IMR-90 (cell line): ENCODE measurements at regions not wholly inside any gene's neighbourhood (a gene's known extent, or its start where the extent isn't known, plus 50 kb on each side); places are given as distances from the start of the nearest gene placed in this dataset.

ENCODE experiments used
- ATAC-seq: fragments of 200-7000 bp; cut with Tn5 transposase; 2 replicates; pipeline ENCODE4 v1.9.1; 2020; ENCODE audit warnings: low read depth, mild to moderate bottlenecking, moderate library complexity
- BruUV-seq: library from RNA; stranded (reverse); fragments of 400-500 nt; replicated peaks from 2 replicates; lab custom pipeline; 2021; lab: Mats Ljungman, UMichigan
- CTCF ChIA-PET: fragments of 300-600 bp; formaldehyde crosslinking; extraction: SDS; loops from one replicate; lab custom pipeline; 2021; ENCODE audit warnings: antibody characterized with exemption; lab: Yijun Ruan, JAX
- POLR2A ChIA-PET: fragments of 300-600 bp; sonication (Branson Sonifier 250); formaldehyde crosslinking; loops from one replicate; lab custom pipeline; 2022; ENCODE audit warnings: antibody characterized with exemption; ENCODE audit not compliant: unreplicated experiment; lab: Charles Lee
- DNase-seq: peaks from one replicate; pipeline ENCODE4 v3.0.0; 2013
- H2AFZ ChIP-seq: replicated peaks from 2 replicates; pipeline ENCODE3; 2013; ENCODE audit warnings: low read length, mild to moderate bottlenecking; ENCODE audit not compliant: poor library complexity
- H2AK5ac ChIP-seq: 2 replicates; pipeline ENCODE4 v1.6.1; 2013; ENCODE audit warnings: low read depth, low read length, inconsistent platforms
- H2AK9ac ChIP-seq: replicated peaks from 2 replicates; pipeline ENCODE3; 2013; ENCODE audit warnings: mild to moderate bottlenecking, low read depth, low read length, moderate library complexity; ENCODE audit not compliant: poor library complexity
- H2BK120ac ChIP-seq: 2 replicates; pipeline ENCODE4 v1.6.1; 2013; ENCODE audit warnings: low read depth, low read length, inconsistent platforms
- H2BK15ac ChIP-seq: 3 replicates; pipeline ENCODE4 v1.6.1; 2013; ENCODE audit warnings: low read depth, low read length, inconsistent platforms
- H2BK20ac ChIP-seq: 2 replicates; pipeline ENCODE4 v1.6.1; 2013; ENCODE audit warnings: low read depth, mild to moderate bottlenecking, inconsistent platforms, low read length, moderate library complexity
- H2BK5ac ChIP-seq: 2 replicates; pipeline ENCODE4 v1.6.1; 2013; ENCODE audit warnings: mild to moderate bottlenecking, low read depth, low read length, inconsistent platforms; ENCODE audit not compliant: poor library complexity, severe bottlenecking
- H3K14ac ChIP-seq: replicated peaks from 2 replicates; pipeline ENCODE4 v1.6.1; 2013; ENCODE audit warnings: low read depth, low read length, inconsistent platforms
- H3K18ac ChIP-seq: 2 replicates; pipeline ENCODE4 v1.6.1; 2013; ENCODE audit warnings: low read depth, low read length, control low read depth
- H3K23ac ChIP-seq: 2 replicates; pipeline ENCODE4 v1.6.1; 2013; ENCODE audit warnings: low read depth, low read length, inconsistent platforms
- H3K27ac ChIP-seq: 2 replicates; pipeline ENCODE4 v1.5.1; 2013; ENCODE audit warnings: mild to moderate bottlenecking, control low read depth, low read length; ENCODE audit not compliant: insufficient read depth
- H3K27me3 ChIP-seq: 2 replicates; pipeline ENCODE4 v1.6.1; 2013; ENCODE audit warnings: low read length; ENCODE audit not compliant: control insufficient read depth, insufficient read depth
- H3K36me3 ChIP-seq: 2 replicates; pipeline ENCODE4 v1.6.1; 2013; ENCODE audit warnings: low read length, mixed read lengths; ENCODE audit not compliant: control insufficient read depth, insufficient read depth
- H3K4ac ChIP-seq: 2 replicates; pipeline ENCODE4 v1.6.1; 2013; ENCODE audit warnings: low read depth, low read length, inconsistent platforms
- H3K4me1 ChIP-seq: 2 replicates; pipeline ENCODE4 v1.6.1; 2013; ENCODE audit warnings: low read length, mixed read lengths; ENCODE audit not compliant: control insufficient read depth, insufficient read depth
- H3K4me2 ChIP-seq: 2 replicates; pipeline ENCODE4 v1.6.1; 2013; ENCODE audit warnings: low read depth, mild to moderate bottlenecking, control low read depth, low read length, moderate library complexity
- H3K4me3 ChIP-seq: 2 replicates; pipeline ENCODE4 v1.5.1; 2013; ENCODE audit warnings: low read depth, mild to moderate bottlenecking, control low read depth, low read length, moderate library complexity; ENCODE audit not compliant: insufficient read depth
- H3K56ac ChIP-seq: 2 replicates; pipeline ENCODE4 v1.6.1; 2013; ENCODE audit warnings: low read length, inconsistent platforms; ENCODE audit not compliant: insufficient read depth; ENCODE audit errors: extremely low read depth
- H3K79me1 ChIP-seq, 2 experiments: 2 replicates each; pipeline ENCODE4 v1.6.1; 2013; ENCODE audit warnings: low read length in 2 of 2, inconsistent platforms in 1 of 2, low read depth in 1 of 2
- H3K9ac ChIP-seq: 2 replicates; pipeline ENCODE4 v1.6.1; 2013; ENCODE audit warnings: low read depth, low read length, control low read depth
- H3K9me1 ChIP-seq: 2 replicates; pipeline ENCODE4 v1.6.1; 2013; ENCODE audit warnings: low read length, inconsistent platforms; ENCODE audit not compliant: insufficient read depth
- H3K9me3 ChIP-seq: 2 replicates; pipeline ENCODE4 v1.6.1; 2013; ENCODE audit warnings: low read length; ENCODE audit not compliant: control insufficient read depth, insufficient read depth
- H4K20me1 ChIP-seq: 2 replicates; pipeline ENCODE4 v1.6.1; 2013; ENCODE audit warnings: low read length, inconsistent platforms; ENCODE audit not compliant: insufficient read depth
- H4K5ac ChIP-seq: 2 replicates; pipeline ENCODE4 v1.6.1; 2013; ENCODE audit warnings: mild to moderate bottlenecking, low read depth, low read length, control low read depth
- H4K8ac ChIP-seq, 2 experiments: 2 replicates each; pipeline ENCODE4 v1.6.1; 2013; ENCODE audit warnings: low read depth in 2 of 2, low read length in 2 of 2, control low read depth in 1 of 2, inconsistent platforms in 1 of 2
- H4K91ac ChIP-seq: 2 replicates; pipeline ENCODE4 v1.6.1; 2013; ENCODE audit warnings: low read depth, low read length, inconsistent platforms; ENCODE audit not compliant: insufficient read depth
- BHLHE40 ChIP-seq: fragments of 150-350 bp; IDR thresholded peaks from 2 replicates; pipeline ENCODE4 v1.6.1; 2016; ENCODE audit warnings: mild to moderate bottlenecking, low read depth, low read length
- CEBPB ChIP-seq: IDR thresholded peaks from 2 replicates; pipeline ENCODE4 v1.6.1; 2012; ENCODE audit warnings: low read depth, low read length, improper control_type of control experiment
- CHD1 ChIP-seq: IDR thresholded peaks from 2 replicates; pipeline ENCODE4 v1.6.1; 2012; ENCODE audit warnings: low read depth, low read length, improper control_type of control experiment
- CTCF ChIP-seq: conservative IDR thresholded peaks from 2 replicates; pipeline ENCODE4 v1.5.1; 2012; ENCODE audit warnings: mild to moderate bottlenecking, low read depth, low read length, improper control_type of control experiment
- ELK1 ChIP-seq: fragments of 150-350 bp; IDR thresholded peaks from 2 replicates; pipeline ENCODE4 v1.6.1; 2016; ENCODE audit warnings: low read depth, mild to moderate bottlenecking, low read length, moderate library complexity, borderline replicate concordance
- FOS ChIP-seq: fragments of 150-350 bp; IDR thresholded peaks from 2 replicates; pipeline ENCODE4 v1.6.1; 2016; ENCODE audit warnings: low read depth, low read length
- MAFK ChIP-seq: IDR thresholded peaks from 2 replicates; pipeline ENCODE4 v1.6.1; 2012; ENCODE audit warnings: low read depth, low read length, improper control_type of control experiment
- MAZ ChIP-seq: IDR thresholded peaks from 2 replicates; pipeline ENCODE4 v1.6.1; 2012; ENCODE audit warnings: low read depth, mild to moderate bottlenecking, low read length, improper control_type of control experiment, moderate library complexity, borderline replicate concordance
- MXI1 ChIP-seq: IDR thresholded peaks from 2 replicates; pipeline ENCODE4 v1.6.1; 2012; ENCODE audit warnings: low read depth, mild to moderate bottlenecking, low read length, moderate library complexity, borderline replicate concordance
- NFE2L2 ChIP-seq: fragments of 150-350 bp; IDR thresholded peaks from 2 replicates; pipeline ENCODE4 v1.6.1; 2016; ENCODE audit warnings: low read depth, mild to moderate bottlenecking, low read length
- POLR2A ChIP-seq: IDR thresholded peaks from 2 replicates; pipeline ENCODE4 v1.6.1; 2012; ENCODE audit warnings: mild to moderate bottlenecking, low read depth, low read length
- RAD21 ChIP-seq: IDR thresholded peaks from 2 replicates; pipeline ENCODE4 v1.6.1; 2012; ENCODE audit warnings: low read length, improper control_type of control experiment
- RCOR1 ChIP-seq: IDR thresholded peaks from 2 replicates; pipeline ENCODE4 v1.6.1; 2012; ENCODE audit warnings: mild to moderate bottlenecking, low read length, improper control_type of control experiment; ENCODE audit not compliant: insufficient replicate concordance
- RFX5 ChIP-seq: IDR thresholded peaks from 2 replicates; pipeline ENCODE4 v1.8.0; 2012; ENCODE audit warnings: low read depth, mild to moderate bottlenecking, low read length, moderate library complexity
- SMC3 ChIP-seq: fragments of 150-350 bp; IDR thresholded peaks from 2 replicates; pipeline ENCODE4 v1.6.1; 2016; ENCODE audit warnings: low read depth, mild to moderate bottlenecking, antibody characterized with exemption, low read length, moderate library complexity
- WGBS, 2 experiments: methylation state at CpG; one replicate each; pipeline versions ENCODE4 v1.1.5 to v1.1.7; 2013; ENCODE audit warnings: missing lambda C conversion rate in 2 of 2; ENCODE audit not compliant: insufficient read length in 1 of 2; ENCODE audit errors: extremely low coverage in 2 of 2; 5-methylcytosine and 5-hydroxymethylcytosine counted together
- dilution Hi-C: fragments of 300-500 bp; cut with HindIII; formaldehyde crosslinking; loops from one replicate; pipeline ENCODE4 v1.14.3; 2018; ENCODE audit warnings: low sequenced_read_pairs; ENCODE audit not compliant: unreplicated experiment
- in situ Hi-C: fragments of 300-500 bp; cut with MboI; formaldehyde crosslinking; loops from 3 replicates; pipeline ENCODE4 v1.14.3; 2019; ENCODE audit warnings: low sequenced_read_pairs, inconsistent platforms, mixed read lengths
- intact Hi-C: fragments of 100-400 bp; cut with micrococcal nuclease; formaldehyde crosslinking; loops from 2 replicates; pipeline ENCODE4 v1.10.0; 2022
- TF ChIP-seq, protein P1 (sequence below): fragments of 150-350 bp; IDR thresholded peaks from 2 replicates; pipeline ENCODE4 v1.6.1; 2017; ENCODE audit warnings: mild to moderate bottlenecking, antibody characterized with exemption, low read length, low read depth

DNA sequence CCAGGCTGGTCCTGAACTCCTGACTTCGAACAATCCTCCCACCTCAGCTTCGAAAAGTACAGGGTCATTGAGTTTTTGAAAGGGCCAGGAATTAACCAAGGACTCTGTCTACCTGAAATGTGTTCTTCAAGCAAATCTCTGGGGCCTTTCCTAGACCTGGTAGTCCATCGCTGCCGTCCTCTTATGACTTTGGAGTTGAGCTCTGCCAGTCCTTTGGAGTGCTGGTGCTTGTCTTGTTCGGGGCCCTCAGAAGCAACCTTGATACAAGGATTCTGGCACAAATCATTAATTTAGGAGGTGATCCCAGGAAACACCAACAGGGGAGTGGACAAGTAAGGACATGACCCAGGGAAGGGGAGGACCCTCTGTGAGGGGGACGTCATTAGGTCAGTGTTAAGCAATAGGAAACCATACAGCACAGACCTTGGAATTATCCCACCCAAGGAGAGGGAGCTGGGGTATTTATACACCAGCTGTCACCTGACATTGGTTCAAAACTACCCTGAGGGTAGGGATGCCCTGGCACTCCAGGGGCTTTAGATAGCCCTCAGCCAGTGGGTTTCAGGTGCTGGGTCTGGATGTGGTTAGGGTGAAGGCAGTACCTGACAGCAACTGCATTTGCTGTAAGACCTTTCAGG, 187.2 kb downstream of the FOXL1 start:
- no peak overlapping the region for H2AFZ ChIP-seq
- H4K20me1 ChIP-seq, result no peaks in the 10 kb centered on the region
- dilution Hi-C loops, result no loop called here
- no peak overlapping the region for H3K4me3 ChIP-seq
- no peaks in the 10 kb centered on the region for H3K79me1 ChIP-seq
- H3K36me3 ChIP-seq, result no peaks in the 10 kb centered on the region
- H3K9ac ChIP-seq, result no peak overlapping the region
- no peak overlapping the region for H2BK120ac ChIP-seq
- H4K8ac ChIP-seq, result no peak overlapping the region
- DNase-seq, result no peak
- no peak overlapping the region for H3K14ac ChIP-seq
- H2BK15ac ChIP-seq, result no peak overlapping the region
- H4K91ac ChIP-seq, result no peak overlapping the region
- ChIA-PET CTCF (interaction anchor here (0.7 kb wide), 1 partner anchor 190 kb away, joined by 3 read pairs; no protein-coding TSS in a partner anchor), POLR2A (no interaction called here)
- H3K23ac ChIP-seq, result no peak overlapping the region
- no peak for TF ChIP-seq CHD1
- TF ChIP-seq MAZ, result no peak
- TF ChIP-seq NFE2L2, result no peak
- TF ChIP-seq RFX5, result no peak
- no peak for TF ChIP-seq POLR2A
- no peak for TF ChIP-seq FOS
- no peak for TF ChIP-seq MXI1
- no peak for TF ChIP-seq RCOR1
- TF ChIP-seq MAFK, result no peak
- no peak for TF ChIP-seq CTCF
- no peak for TF ChIP-seq RAD21
- no peak for TF ChIP-seq CEBPB
- TF ChIP-seq BHLHE40, result no peak
- no peak for TF ChIP-seq SMC3
- TF ChIP-seq, protein P1, sequence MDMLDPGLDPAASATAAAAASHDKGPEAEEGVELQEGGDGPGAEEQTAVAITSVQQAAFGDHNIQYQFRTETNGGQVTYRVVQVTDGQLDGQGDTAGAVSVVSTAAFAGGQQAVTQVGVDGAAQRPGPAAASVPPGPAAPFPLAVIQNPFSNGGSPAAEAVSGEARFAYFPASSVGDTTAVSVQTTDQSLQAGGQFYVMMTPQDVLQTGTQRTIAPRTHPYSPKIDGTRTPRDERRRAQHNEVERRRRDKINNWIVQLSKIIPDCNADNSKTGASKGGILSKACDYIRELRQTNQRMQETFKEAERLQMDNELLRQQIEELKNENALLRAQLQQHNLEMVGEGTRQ, result no peak
- TF ChIP-seq ELK1, result no peak
- H3K4me2 ChIP-seq, result no peak overlapping the region
- H2AK9ac ChIP-seq, result no peak overlapping the region
- intact Hi-C loops, result loop anchor here (10.0 kb wide), 1 partner anchor 299 kb away; no protein-coding TSS in a partner anchor
- peaks cover 6% of the 10 kb centered on the region; the same call in 1 of the 2 replicates for H3K4me1 ChIP-seq
- no peaks in the 10 kb centered on the region for H3K9me1 ChIP-seq
- no peak overlapping the region for H3K27ac ChIP-seq
- in situ Hi-C loops, result no loop called here
- no peaks in the 10 kb centered on the region for H3K9me3 ChIP-seq
- H4K5ac ChIP-seq, result no peak overlapping the region
- BruUV-seq, result no TSS peak
- H3K27me3 ChIP-seq, result no peaks in the 10 kb centered on the region; the same call in 1 of the 2 replicates
- H3K56ac ChIP-seq, result no peak overlapping the region
- WGBS, 2 experiments, result 89% methylated on average over 3 of the region's 6 CpGs; no CpG with 5 or more reads in 1 of the 2 experiments
- H2BK5ac ChIP-seq, result no peak overlapping the region
- no peak overlapping the region for H3K4ac ChIP-seq
- ATAC-seq, result no peak
- H2AK5ac ChIP-seq, result 0 out of 2 replicates have a peak overlapping the region, but pooled peaks have one; percentile 43
- H3K18ac ChIP-seq, result no peak overlapping the region
- no peak overlapping the region for H2BK20ac ChIP-seq
